PC-9 (cell line): ENCODE measurements at regions not wholly inside any gene's neighbourhood (a gene's known extent, or its start where the extent isn't known, plus 50 kb on each side); places are given as distances from the start of the nearest gene placed in this dataset.

Experiments used
- CTCF ChIP-seq: fragments of 200-600 bp; sonication (generic); conservative IDR thresholded peaks from 2 replicates; pipeline ENCODE4 v1.6.1; 2017; ENCODE audit warnings: mixed run types, antibody characterized with exemption, mild to moderate bottlenecking, moderate library complexity
- EZH2 ChIP-seq: fragments of 200-600 bp; sonication (generic); IDR thresholded peaks from 2 replicates; pipeline ENCODE4 v1.8.0; 2017; ENCODE audit warnings: antibody characterized with exemption, low read depth

DNA sequence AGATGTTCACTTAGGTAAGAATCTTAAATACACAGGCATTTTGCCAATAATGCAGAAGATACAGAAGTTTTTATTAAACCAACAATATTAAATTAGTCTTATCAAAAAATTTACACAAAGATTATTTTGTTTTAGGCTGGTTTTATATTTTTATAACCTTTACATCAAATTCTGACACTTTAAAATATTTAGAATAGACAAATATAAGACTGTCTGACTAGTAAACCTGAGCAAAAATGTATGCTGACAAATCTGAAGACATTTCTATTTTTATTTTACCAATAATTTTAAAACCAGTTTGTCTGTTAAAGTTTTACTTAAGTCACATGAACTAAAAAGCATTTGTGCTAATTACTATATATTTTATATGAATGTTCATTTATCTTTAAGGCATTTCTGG is 72.1 kb upstream of the ZNF236 start:
- TF ChIP-seq CTCF: no peak
- TF ChIP-seq EZH2: no peak
